Renal pelvis (tissue), 1 donor: ENCODE measurements at regions not wholly inside any gene's neighbourhood (a gene's known extent, or its start where the extent isn't known, plus 50 kb on each side); places are given as distances from the start of the nearest gene placed in this dataset.

Source experiments
- DNase-seq: peaks from one replicate; pipeline ENCODE4 v3.0.0-alpha.2; 2013

GRCh38 chr11:62026739-62027370 lies 59.4 kb upstream of the FTH1 start:
- no peak for DNase-seq

- peak; percentile 20 for DNase-seq
These were observed 58.2 kb upstream of the FTH1 start for GRCh38 chr11:62025487-62026105.

GRCh38 chr11:62024936-62025486 lies 57.6 kb upstream of the FTH1 start:
- DNase-seq = no peak

- DNase-seq = no peak
These were observed 54.8 kb upstream of the FTH1 start for GRCh38 chr11:62022211-62022610.

GRCh38 chr11:62020661-62021060 lies 53.2 kb upstream of the FTH1 start:
- no peak for DNase-seq

GRCh38 chr11:62018981-62019664 lies 51.7 kb upstream of the FTH1 start:
- no peak for DNase-seq

GRCh38 chr11:62017878-62018655 lies 50.6 kb upstream of the FTH1 start:
- no peak for DNase-seq
